Spleen (tissue), 11 donors: ENCODE measurements at regions not wholly inside any gene's neighbourhood (a gene's known extent, or its start where the extent isn't known, plus 50 kb on each side); places are given as distances from the start of the nearest gene placed in this dataset.

Source experiments
- DNase-seq: peaks from one replicate; pipeline ENCODE4 v3.0.0-alpha.2; 2020
- H3K27ac ChIP-seq, 8 donors: fragments of 200-600 bp; sonication (generic) in 7 of 8; 1 replicate in 4 of 8; 2 replicates in 4 of 8; pipeline versions ENCODE4 v1.5.0 to v1.8.0; 2016 to 2021; ENCODE audit warnings: inconsistent platforms in 4 of 8, mild to moderate bottlenecking in 4 of 8, moderate library complexity in 1 of 8
- H3K27me3 ChIP-seq, 7 donors: fragments of 200-600 bp; sonication (generic) in 6 of 7; replicated peaks in 1 of 7; 1 replicate in 4 of 7; 2 replicates in 3 of 7; pipeline versions ENCODE4 v1.5.0 to v1.8.0; 2016 to 2021; ENCODE audit warnings: inconsistent platforms in 3 of 7, mild to moderate bottlenecking in 1 of 7
- H3K36me3 ChIP-seq, 6 donors: fragments of 200-600 bp; sonication (generic) in 5 of 6; 1 replicate in 4 of 6; 2 replicates in 2 of 6; pipeline versions ENCODE4 v1.5.0 to v1.8.0; 2016 to 2021; ENCODE audit warnings: inconsistent platforms in 2 of 6
- H3K4me1 ChIP-seq, 6 donors: fragments of 200-600 bp; sonication (generic) in 5 of 6; 1 replicate in 3 of 6; 2 replicates in 3 of 6; pipeline versions ENCODE4 v1.5.0 to v1.8.0; 2016 to 2021; ENCODE audit warnings: inconsistent platforms in 3 of 6
- H3K4me3 ChIP-seq, 8 donors: fragments of 200-600 bp; sonication (generic) in 7 of 8; 1 replicate in 4 of 8; 2 replicates in 4 of 8; pipeline versions ENCODE4 v1.5.0 to v1.8.0; 2016 to 2021; ENCODE audit warnings: inconsistent platforms in 4 of 8, mild to moderate bottlenecking in 4 of 8, moderate library complexity in 2 of 8
- H3K9me3 ChIP-seq, 8 donors: fragments of 200-600 bp; sonication (generic) in 7 of 8; 1 replicate in 4 of 8; 2 replicates in 4 of 8; pipeline versions ENCODE4 v1.5.0 to v1.8.0; 2016 to 2021; ENCODE audit warnings: inconsistent platforms in 4 of 8
- CTCF ChIP-seq, 11 experiments: fragments of 200-600 bp in 7 of 11; fragments of 450-650 bp in 4 of 11; sonication (generic) in 4 of 11; IDR thresholded peaks in 8 of 11; conservative IDR thresholded peaks in 3 of 11; 1 replicate in 7 of 11; 2 replicates in 4 of 11; pipeline versions ENCODE4 v1.4.0 to v1.8.0; 2016 to 2021; ENCODE audit warnings: antibody characterized with exemption in 11 of 11, inconsistent platforms in 4 of 11, mild to moderate bottlenecking in 1 of 11
- POLR2A ChIP-seq, 3 donors: fragments of 450-650 bp; IDR thresholded peaks; one replicate each; pipeline ENCODE4 v1.5.1; 2017; ENCODE audit warnings: antibody characterized with exemption in 3 of 3, mild to moderate bottlenecking in 1 of 3
- POLR2AphosphoS5 ChIP-seq, 3 donors: sonication (generic); formaldehyde crosslinking; IDR thresholded peaks; one replicate each; pipeline ENCODE4 v1.5.1; 2017; ENCODE audit warnings: antibody characterized with exemption in 3 of 3
- WGBS, 5 donors: extraction: QIAGEN DNeasy Blood & Tissue Kit in 3 of 5; methylation state at CpG; one replicate each; pipeline versions ENCODE4 v1.1.5 to v1.1.7; 2013 to 2018; 5-methylcytosine and 5-hydroxymethylcytosine counted together
- intact Hi-C: fragments of 100-400 bp; cut with DNase I; formaldehyde crosslinking; loops from one replicate; pipeline ENCODE4 v1.15.0; 2023; ENCODE audit warnings: low total_unique reads
- donor health status: healthy with polysubstance abuse.
- donor health status: DM: no; HTN: no; CAD: no; lungs with moderate emphysema.
- donor health status: DM: no; HTN: no; CAD: no.
- donor health status: Bipolar disorder and iron deficiency.
- donor health status: healthy.
- donor health status: DM: no; HTN: no; CAD: no.
- donor health status: DM: yes; HTN: yes; CAD: no.

DNA sequence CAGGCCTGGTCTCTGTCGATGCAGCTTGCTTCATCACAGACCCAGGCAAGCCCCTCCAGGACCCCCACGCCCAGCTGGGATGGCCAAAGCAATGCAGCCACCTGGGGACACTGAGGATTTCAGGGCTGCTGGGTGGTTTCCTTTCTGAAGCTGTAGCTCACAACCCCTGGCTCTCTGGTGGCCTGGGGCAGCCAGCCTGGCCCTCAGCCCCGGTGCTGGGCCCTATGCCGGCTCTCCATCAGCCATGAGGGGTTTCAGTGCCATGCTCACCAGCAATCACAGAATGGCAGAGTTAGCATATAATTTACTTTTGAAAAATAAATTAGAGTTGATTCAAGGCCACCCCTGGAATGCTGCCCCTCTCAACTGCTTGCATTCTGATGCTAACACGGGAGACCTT, 150.2 kb upstream of the UNC5B start:
- intact Hi-C loops: no loop called here
- 81 to 95% (median 86%) methylated on average over 3 to 5 of the region's 5 CpGs for WGBS, 5 donors

GRCh38 chr10:71063401-71063800, 149.0 kb upstream of the UNC5B start:
- Histone ChIP-seq H3K27me3 (peaks cover 0 to 4% (median 0%) of the 10 kb centered on the region in 7 donors), H3K9me3 (no peaks in the 10 kb centered on the region), H3K4me3 (no peak overlapping the region), H3K36me3 (no peaks in the 10 kb centered on the region), H3K27ac (no peak overlapping the region), H3K4me1 (peaks cover 0 to under 1% (median 0%) of the 10 kb centered on the region in 6 donors)
- TF ChIP-seq POLR2A (IDR thresholded peaks at IDR 0.05) (no peak), POLR2AphosphoS5 (IDR thresholded peaks at IDR 0.05) (no peak), CTCF (IDR thresholded peaks at IDR 0.05 in 8 of 11, conservative IDR thresholded peaks at IDR 0.05 in 3 of 11) (no peak)
- 70 to 81% (median 76%) methylated on average over 7 of the region's 7 CpGs for WGBS, 5 donors
- intact Hi-C loops: no loop called here
- peak; percentile 61 for DNase-seq

More for the DNA sequence above, 150.2 kb upstream of the UNC5B start:
- Histone ChIP-seq H3K36me3 (no peaks in the 10 kb centered on the region), H3K27ac (no peak overlapping the region), H3K27me3 (peaks cover 0 to 4% (median 0%) of the 10 kb centered on the region in 7 donors), H3K9me3 (no peaks in the 10 kb centered on the region), H3K4me1 (no peaks in the 10 kb centered on the region), H3K4me3 (no peak overlapping the region)
- TF ChIP-seq CTCF (IDR thresholded peaks at IDR 0.05 in 8 of 11, conservative IDR thresholded peaks at IDR 0.05 in 3 of 11) (no peak), POLR2AphosphoS5 (IDR thresholded peaks at IDR 0.05) (no peak), POLR2A (IDR thresholded peaks at IDR 0.05) (no peak)
- no peak for DNase-seq

DNA sequence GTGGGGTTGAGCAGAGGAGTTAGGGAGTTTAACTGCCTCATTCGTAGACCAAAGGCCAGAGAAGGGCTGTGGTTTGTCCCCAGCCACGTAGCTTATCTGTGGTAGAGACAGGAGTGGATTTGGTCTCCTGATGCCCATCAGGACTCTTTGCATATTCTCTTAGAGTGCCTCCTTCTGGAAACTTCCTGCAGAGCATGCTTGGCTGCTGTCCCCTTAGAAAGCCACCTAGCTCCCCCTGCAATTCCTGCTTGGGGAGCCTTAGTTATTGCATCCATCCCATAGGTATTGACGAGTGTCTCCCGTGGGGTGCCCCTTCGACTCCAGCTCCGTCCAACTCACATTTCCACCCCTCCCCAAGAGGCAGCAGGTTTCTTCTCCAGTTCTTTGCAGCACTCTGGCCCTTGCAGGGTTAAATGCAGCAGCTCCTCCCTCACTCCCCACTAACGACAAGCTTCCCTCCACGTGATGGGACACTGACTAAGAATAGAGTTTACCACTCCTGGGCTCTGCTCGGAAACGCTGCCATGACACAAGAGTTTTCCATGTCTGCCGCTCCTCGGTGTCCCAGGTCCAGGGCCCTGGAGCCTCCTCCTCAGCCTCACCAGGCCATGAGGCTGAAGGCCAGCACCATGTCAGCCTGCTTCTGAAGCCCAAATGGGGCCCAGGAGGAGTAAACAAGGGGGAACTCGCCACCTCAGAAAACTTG, 147.8 kb upstream of the UNC5B start:
- Histone ChIP-seq H3K9me3 (no peaks in the 10 kb centered on the region), H3K36me3 (no peaks in the 10 kb centered on the region), H3K27me3 (peaks cover 0 to 4% (median 0%) of the 10 kb centered on the region in 7 donors), H3K4me3 (no peak overlapping the region), H3K27ac (no peak overlapping the region), H3K4me1 (peaks cover 0 to 12% (median 8%) of the 10 kb centered on the region in 6 donors)
- intact Hi-C loops: no loop called here
- WGBS, 5 donors: 62 to 69% (median 66%) methylated on average over 13 of the region's 13 CpGs
- no peak for TF ChIP-seq POLR2AphosphoS5 (IDR thresholded peaks at IDR 0.05)
- no peak for DNase-seq

DNA sequence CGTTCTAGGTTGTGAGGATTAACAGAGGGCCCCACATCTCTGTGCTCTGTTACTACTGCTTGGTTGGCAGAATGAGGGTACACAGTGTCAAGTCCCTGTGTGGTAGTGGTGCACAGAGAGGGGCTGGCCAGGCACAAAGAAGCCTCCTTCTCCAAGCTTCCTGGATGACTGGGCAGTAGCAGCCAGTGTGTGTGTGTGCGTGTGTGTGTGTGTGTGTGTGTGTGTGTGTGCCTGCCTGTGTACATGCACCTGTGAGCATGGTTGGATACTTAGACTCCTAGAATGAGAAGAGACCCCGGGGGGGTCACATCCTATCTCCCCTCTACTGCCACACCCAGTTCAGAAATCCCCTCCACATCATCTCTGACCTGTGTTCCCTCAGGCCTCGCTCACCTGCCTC, 146.7 kb upstream of the UNC5B start:
- intact Hi-C loops: no loop called here

More for the DNA sequence above, 146.7 kb upstream of the UNC5B start:
- no peaks in the 10 kb centered on the region for H3K36me3 ChIP-seq
- peaks cover 0 to 20% (median 10%) of the 10 kb centered on the region in 6 donors for H3K4me1 ChIP-seq
- H3K27me3 ChIP-seq: peaks cover 0 to 4% (median 0%) of the 10 kb centered on the region in 7 donors
- DNase-seq: no peak
- no peak overlapping the region for H3K27ac ChIP-seq
- H3K4me3 ChIP-seq: no peak overlapping the region
- TF ChIP-seq POLR2AphosphoS5 (IDR thresholded peaks at IDR 0.05): no peak
- TF ChIP-seq CTCF (IDR thresholded peaks at IDR 0.05 in 8 of 11, conservative IDR thresholded peaks at IDR 0.05 in 3 of 11): no peak
- WGBS, 5 donors: 57 to 86% (median 73%) methylated on average over 3 to 4 of the region's 4 CpGs
- H3K9me3 ChIP-seq: no peaks in the 10 kb centered on the region
